ENCODE measurements at regions not wholly inside any gene's neighbourhood (a gene's known extent, or its start where the extent isn't known, plus 50 kb on each side); places are given as distances from the start of the nearest gene placed in this dataset.

DNA sequence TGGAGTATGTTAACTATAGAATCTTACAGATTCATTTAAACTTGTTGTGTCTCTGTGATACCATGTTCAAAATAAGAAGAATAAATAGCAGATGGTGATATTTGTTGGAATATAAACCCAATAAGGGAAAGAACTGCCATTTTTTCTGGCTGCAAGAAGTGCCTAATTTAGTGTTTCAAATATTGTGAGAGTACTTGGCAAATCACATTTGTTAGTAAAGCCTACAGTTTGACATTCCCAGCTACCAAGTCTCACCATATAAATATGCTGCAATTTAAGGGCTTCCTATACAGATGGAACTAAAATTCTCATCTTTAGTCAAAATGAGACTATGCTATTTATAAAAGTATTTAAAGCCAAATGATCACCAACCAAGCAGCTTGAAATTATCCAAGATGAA, 96.0 kb upstream of the WDFY3 start:
- Histone ChIP-seq H4K20me1 (replicated peaks; ENCODE audit: control insufficient read depth, insufficient read depth, low read length) (no peaks in the 10 kb centered on the region), H3K36me3 (ENCODE audit: control insufficient read depth, insufficient read depth, low read length) (no peaks in the 10 kb centered on the region), H3K4me1 (replicated peaks in 1 of 2; ENCODE audit: control insufficient read depth in 2 of 2, insufficient read depth in 2 of 2, low read length in 2 of 2) (no peaks in the 10 kb centered on the region), H3K9me1 (ENCODE audit: control insufficient read depth, insufficient read depth, low read length) (no peaks in the 10 kb centered on the region), H3K9ac (ENCODE audit: insufficient read depth in 1 of 2, low read depth in 2 of 2, low read length in 2 of 2) (no peak overlapping the region), H3K27ac (ENCODE audit: extremely low read depth, low read depth, low read length) (no peak overlapping the region), H3K79me2 (ENCODE audit: control insufficient read depth, insufficient read depth, low read length) (no peaks in the 10 kb centered on the region), H3K4me3 (no peak overlapping the region), H3K27me3 (ENCODE audit: control insufficient read depth in 2 of 2, insufficient read depth in 2 of 2, low read length in 2 of 2) (no peaks in the 10 kb centered on the region), H2AFZ (ENCODE audit: low read depth, low read length) (no peak overlapping the region), H3K4me2 (ENCODE audit: insufficient read depth, low read length) (no peak overlapping the region), H3K9me3 (replicated peaks; ENCODE audit: control insufficient read depth, insufficient read depth, low read depth, low read length) (no peaks in the 10 kb centered on the region)
- TF ChIP-seq TCF3 (CRISPR knock-in tag; IDR thresholded peaks at IDR 0.05) (no peak), WHSC1 (IDR thresholded peaks at IDR 0.05; ENCODE audit: low read length) (no peak), SMAD2 (IDR thresholded peaks at IDR 0.05; ENCODE audit: low read depth, low read length) (no peak), ADNP (tag; IDR thresholded peaks at IDR 0.05) (no peak), POLR2B (IDR thresholded peaks at IDR 0.05; ENCODE audit: low read depth, partially characterized antibody) (no peak)
- ChIA-PET CTCF (ENCODE audit: low intra/inter-chr PET ratio) (no interaction called here), POLR2A (no interaction called here)
- ATAC-seq (no peak), DNase-seq (ENCODE audit: extremely low read depth in 1 of 4, low spot score in 3 of 4) (no peak), FAIRE-seq (no peak)
- no TSS peak for BruUV-seq (replicated peaks)
- intact Hi-C loops (cut with micrococcal nuclease) = no loop called here
- in situ Hi-C loops (cut with MboI) = no loop called here

DNA sequence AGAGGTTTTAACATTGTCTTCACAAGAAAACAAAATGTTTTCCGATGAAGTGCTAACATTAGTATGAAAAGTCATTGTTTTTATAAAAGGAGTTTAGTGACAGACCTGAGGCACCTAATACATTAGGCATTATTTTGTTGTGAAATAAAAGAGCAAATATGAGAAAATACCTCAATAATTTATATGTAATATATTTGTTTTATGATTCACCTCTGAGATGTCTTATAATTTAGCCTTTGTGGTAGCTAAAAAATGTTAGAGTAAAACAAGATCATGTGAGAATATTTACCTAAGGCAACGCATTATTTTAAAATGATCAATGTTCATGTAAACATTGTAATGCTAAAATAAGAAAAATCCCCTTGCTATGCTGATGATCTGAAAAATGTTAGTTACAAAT, 100.9 kb upstream of the WDFY3 start:
- Histone ChIP-seq H3K4me3 (no peak overlapping the region), H3K9me1 (ENCODE audit: control insufficient read depth, insufficient read depth, low read length) (no peaks in the 10 kb centered on the region), H2AFZ (ENCODE audit: low read depth, low read length) (no peak overlapping the region), H3K4me1 (replicated peaks in 1 of 2; ENCODE audit: control insufficient read depth in 2 of 2, insufficient read depth in 2 of 2, low read length in 2 of 2) (no peaks in the 10 kb centered on the region), H3K79me2 (ENCODE audit: control insufficient read depth, insufficient read depth, low read length) (no peaks in the 10 kb centered on the region), H3K9ac (ENCODE audit: insufficient read depth in 1 of 2, low read depth in 2 of 2, low read length in 2 of 2) (no peak overlapping the region), H3K27ac (ENCODE audit: extremely low read depth, low read depth, low read length) (no peak overlapping the region), H3K27me3 (ENCODE audit: control insufficient read depth in 2 of 2, insufficient read depth in 2 of 2, low read length in 2 of 2) (no peaks in the 10 kb centered on the region), H3K9me3 (replicated peaks; ENCODE audit: control insufficient read depth, insufficient read depth, low read depth, low read length) (no peaks in the 10 kb centered on the region), H3K36me3 (ENCODE audit: control insufficient read depth, insufficient read depth, low read length) (no peaks in the 10 kb centered on the region), H4K20me1 (replicated peaks; ENCODE audit: control insufficient read depth, insufficient read depth, low read length) (no peaks in the 10 kb centered on the region), H3K4me2 (ENCODE audit: insufficient read depth, low read length) (no peak overlapping the region)
- no peak for DNase-seq (ENCODE audit: extremely low read depth in 1 of 4, low spot score in 3 of 4)
- TF ChIP-seq, protein P1, sequence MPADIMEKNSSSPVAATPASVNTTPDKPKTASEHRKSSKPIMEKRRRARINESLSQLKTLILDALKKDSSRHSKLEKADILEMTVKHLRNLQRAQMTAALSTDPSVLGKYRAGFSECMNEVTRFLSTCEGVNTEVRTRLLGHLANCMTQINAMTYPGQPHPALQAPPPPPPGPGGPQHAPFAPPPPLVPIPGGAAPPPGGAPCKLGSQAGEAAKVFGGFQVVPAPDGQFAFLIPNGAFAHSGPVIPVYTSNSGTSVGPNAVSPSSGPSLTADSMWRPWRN (IDR thresholded peaks at IDR 0.05; ENCODE audit: low read depth) = no peak
- TF ChIP-seq XRCC3 (IDR thresholded peaks at IDR 0.05) (no peak), IRF2 (CRISPR knock-in tag; IDR thresholded peaks at IDR 0.05) (no peak), PRMT5 (CRISPR knock-in tag; IDR thresholded peaks at IDR 0.05) (no peak), ZBTB7A (IDR thresholded peaks at IDR 0.05; ENCODE audit: borderline replicate concordance, control insufficient read depth, low read depth, low read length) (no peak)
- TF ChIP-seq, protein P2, sequence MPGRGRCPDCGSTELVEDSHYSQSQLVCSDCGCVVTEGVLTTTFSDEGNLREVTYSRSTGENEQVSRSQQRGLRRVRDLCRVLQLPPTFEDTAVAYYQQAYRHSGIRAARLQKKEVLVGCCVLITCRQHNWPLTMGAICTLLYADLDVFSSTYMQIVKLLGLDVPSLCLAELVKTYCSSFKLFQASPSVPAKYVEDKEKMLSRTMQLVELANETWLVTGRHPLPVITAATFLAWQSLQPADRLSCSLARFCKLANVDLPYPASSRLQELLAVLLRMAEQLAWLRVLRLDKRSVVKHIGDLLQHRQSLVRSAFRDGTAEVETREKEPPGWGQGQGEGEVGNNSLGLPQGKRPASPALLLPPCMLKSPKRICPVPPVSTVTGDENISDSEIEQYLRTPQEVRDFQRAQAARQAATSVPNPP (IDR thresholded peaks at IDR 0.05; ENCODE audit: borderline replicate concordance, insufficient read depth, insufficient read length) = no peak
- no peak for FAIRE-seq
- CTCF ChIA-PET (ENCODE audit: low intra/inter-chr PET ratio) = no interaction called here
- no peak for ATAC-seq
- intact Hi-C loops (cut with micrococcal nuclease) = no loop called here
- 0% methylated on average over 2 of the region's 2 CpGs for WGBS (ENCODE audit: insufficient coverage, low coverage, missing lambda C conversion rate)
- in situ Hi-C loops (cut with MboI) = no loop called here
- no TSS peak for BruUV-seq (replicated peaks)
- POLR2A ChIA-PET = interaction anchor here (0.6 kb wide), 1 partner anchor 1310 kb away, joined by 3 read pairs; no protein-coding TSS in a partner anchor

Data from K562 (cell line).